Duodenal mucosa (tissue), 2 donors: ENCODE measurements at regions not wholly inside any gene's neighbourhood (a gene's known extent, or its start where the extent isn't known, plus 50 kb on each side); places are given as distances from the start of the nearest gene placed in this dataset.

Experiments used
- H3K27ac ChIP-seq: one replicate; pipeline ENCODE4 v1.7.0; 2013; ENCODE audit warnings: low read depth, low read length
- H3K27me3 ChIP-seq, 2 donors: one replicate each; pipeline ENCODE4 v1.7.0; 2013; ENCODE audit warnings: low read length in 2 of 2, control low read depth in 1 of 2; ENCODE audit not compliant: insufficient read depth in 2 of 2, control insufficient read depth in 1 of 2
- H3K36me3 ChIP-seq, 2 donors: one replicate each; pipeline ENCODE4 v1.7.0; 2013; ENCODE audit warnings: low read length in 2 of 2, control low read depth in 1 of 2; ENCODE audit not compliant: insufficient read depth in 2 of 2, control insufficient read depth in 1 of 2
- H3K4me1 ChIP-seq, 2 donors: one replicate each; pipeline ENCODE4 v1.7.0; 2013; ENCODE audit warnings: low read length in 2 of 2, control low read depth in 1 of 2; ENCODE audit not compliant: insufficient read depth in 2 of 2, control insufficient read depth in 1 of 2
- H3K4me3 ChIP-seq, 2 donors: one replicate each; pipeline ENCODE4 v1.7.0; 2013; ENCODE audit warnings: low read length in 2 of 2, low read depth in 1 of 2
- H3K9ac ChIP-seq, 2 donors: one replicate each; pipeline ENCODE4 v1.7.0; 2013; ENCODE audit warnings: low read length in 2 of 2, low read depth in 1 of 2
- H3K9me3 ChIP-seq, 2 donors: one replicate each; pipeline ENCODE4 v1.7.0; 2013; ENCODE audit warnings: low read length in 2 of 2, control low read depth in 1 of 2; ENCODE audit not compliant: control insufficient read depth in 1 of 2

GRCh38 chr14:42163136-42163535, 556.5 kb downstream of the LRFN5 start:
- Histone ChIP-seq H3K4me3 (no peak overlapping the region), H3K4me1 (no peaks in the 10 kb centered on the region), H3K27ac (no peak overlapping the region), H3K9ac (no peak overlapping the region), H3K27me3 (no peaks in the 10 kb centered on the region), H3K9me3 (peaks cover 0 to 8% of the 10 kb centered on the region in 2 donors), H3K36me3 (no peaks in the 10 kb centered on the region)

- no peak overlapping the region for H3K9ac ChIP-seq
- peaks cover 0 to 8% of the 10 kb centered on the region in 2 donors for H3K9me3 ChIP-seq
- H3K27me3 ChIP-seq, result no peaks in the 10 kb centered on the region
- H3K4me1 ChIP-seq, result no peaks in the 10 kb centered on the region
- no peaks in the 10 kb centered on the region for H3K36me3 ChIP-seq
- H3K27ac ChIP-seq, result no peak overlapping the region
- H3K4me3 ChIP-seq, result no peak overlapping the region
Measured at GRCh38 chr14:42159138-42159537, 552.5 kb downstream of the LRFN5 start.

GRCh38 chr14:42149609-42150261, 543.1 kb downstream of the LRFN5 start:
- Histone ChIP-seq H3K27me3 (no peaks in the 10 kb centered on the region), H3K9ac (no peak overlapping the region), H3K9me3 (peaks cover 0 to 7% of the 10 kb centered on the region in 2 donors), H3K4me3 (no peak overlapping the region), H3K4me1 (no peaks in the 10 kb centered on the region), H3K27ac (no peak overlapping the region), H3K36me3 (no peaks in the 10 kb centered on the region)

- Histone ChIP-seq H3K36me3 (no peaks in the 10 kb centered on the region), H3K27me3 (no peaks in the 10 kb centered on the region), H3K27ac (no peak overlapping the region), H3K4me1 (no peaks in the 10 kb centered on the region), H3K9ac (no peak overlapping the region), H3K9me3 (peaks cover 0 to 7% of the 10 kb centered on the region in 2 donors), H3K4me3 (no peak overlapping the region)
Measured at GRCh38 chr14:42145766-42146165, 539.1 kb downstream of the LRFN5 start.

GRCh38 chr14:42143114-42143513, 536.4 kb downstream of the LRFN5 start:
- H3K4me3 ChIP-seq, result no peak overlapping the region
- H3K27me3 ChIP-seq, result no peaks in the 10 kb centered on the region
- H3K9ac ChIP-seq, result no peak overlapping the region
- H3K36me3 ChIP-seq, result no peaks in the 10 kb centered on the region
- no peak overlapping the region for H3K27ac ChIP-seq
- H3K4me1 ChIP-seq, result no peaks in the 10 kb centered on the region
- H3K9me3 ChIP-seq, result peaks cover 0 to 5% of the 10 kb centered on the region in 2 donors

GRCh38 chr14:42141328-42141727, 534.7 kb downstream of the LRFN5 start:
- no peak overlapping the region for H3K9ac ChIP-seq

GRCh38 chr14:42140831-42141279, 534.2 kb downstream of the LRFN5 start:
- Histone ChIP-seq H3K9me3 (peaks cover 0 to 5% of the 10 kb centered on the region in 2 donors), H3K9ac (no peak overlapping the region), H3K27ac (no peak overlapping the region), H3K27me3 (no peaks in the 10 kb centered on the region), H3K36me3 (no peaks in the 10 kb centered on the region), H3K4me3 (no peak overlapping the region), H3K4me1 (no peaks in the 10 kb centered on the region)

More at GRCh38 chr14:42141328-42141727, 534.7 kb downstream of the LRFN5 start:
- Histone ChIP-seq H3K27ac (no peak overlapping the region), H3K27me3 (no peaks in the 10 kb centered on the region), H3K4me3 (no peak overlapping the region), H3K36me3 (no peaks in the 10 kb centered on the region), H3K4me1 (no peaks in the 10 kb centered on the region), H3K9me3 (peaks cover 0 to 5% of the 10 kb centered on the region in 2 donors)

- Histone ChIP-seq H3K36me3 (no peaks in the 10 kb centered on the region), H3K27ac (no peak overlapping the region), H3K9ac (no peak overlapping the region), H3K9me3 (peaks cover 0 to 5% of the 10 kb centered on the region in 2 donors), H3K4me1 (no peaks in the 10 kb centered on the region), H3K27me3 (no peaks in the 10 kb centered on the region), H3K4me3 (no peak overlapping the region)
Measured at GRCh38 chr14:42140001-42140400, 533.3 kb downstream of the LRFN5 start.

GRCh38 chr14:42138406-42138805, 531.7 kb downstream of the LRFN5 start:
- Histone ChIP-seq H3K9me3 (peaks cover 0 to 5% of the 10 kb centered on the region in 2 donors), H3K27ac (no peak overlapping the region), H3K36me3 (no peaks in the 10 kb centered on the region), H3K27me3 (no peaks in the 10 kb centered on the region), H3K4me3 (no peak overlapping the region), H3K9ac (no peak overlapping the region), H3K4me1 (no peaks in the 10 kb centered on the region)

- no peak overlapping the region for H3K27ac ChIP-seq
- no peaks in the 10 kb centered on the region for H3K27me3 ChIP-seq
- H3K4me3 ChIP-seq, result no peak overlapping the region
- H3K9ac ChIP-seq, result no peak overlapping the region
- no peaks in the 10 kb centered on the region for H3K36me3 ChIP-seq
- no peaks in the 10 kb centered on the region for H3K4me1 ChIP-seq
- peaks cover 0 to 10% of the 10 kb centered on the region in 2 donors for H3K9me3 ChIP-seq
Measured at GRCh38 chr14:42130815-42131214, 524.1 kb downstream of the LRFN5 start.
